NCI-H1436 (cell line): ENCODE measurements at regions not wholly inside any gene's neighbourhood (a gene's known extent, or its start where the extent isn't known, plus 50 kb on each side); places are given as distances from the start of the nearest gene placed in this dataset.

ENCODE experiments used
- DNase-seq: peaks from one replicate; lab custom pipeline; 2025; lab: John Stamatoyannopoulos, UW

DNA sequence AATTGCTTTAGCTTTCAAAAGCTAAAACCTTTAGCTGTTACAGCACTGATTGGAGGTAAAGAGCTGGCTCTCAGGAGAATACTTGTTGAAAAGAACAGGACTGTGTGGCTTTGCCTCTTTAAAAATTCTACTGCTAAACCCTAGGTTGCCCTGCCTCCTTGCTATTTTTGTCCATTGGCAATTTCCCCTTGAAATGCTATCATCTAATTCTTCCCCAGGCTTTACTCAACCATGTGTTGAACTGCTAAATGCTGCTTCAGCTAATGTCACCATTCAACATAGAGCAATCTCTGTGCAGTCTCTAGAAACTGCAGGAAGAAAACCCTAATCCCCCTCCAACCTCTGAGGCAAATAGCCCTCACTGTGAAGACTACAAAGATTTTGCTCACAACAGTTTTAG, 203.7 kb upstream of the ARX start:
- DNase-seq = no peak

DNA sequence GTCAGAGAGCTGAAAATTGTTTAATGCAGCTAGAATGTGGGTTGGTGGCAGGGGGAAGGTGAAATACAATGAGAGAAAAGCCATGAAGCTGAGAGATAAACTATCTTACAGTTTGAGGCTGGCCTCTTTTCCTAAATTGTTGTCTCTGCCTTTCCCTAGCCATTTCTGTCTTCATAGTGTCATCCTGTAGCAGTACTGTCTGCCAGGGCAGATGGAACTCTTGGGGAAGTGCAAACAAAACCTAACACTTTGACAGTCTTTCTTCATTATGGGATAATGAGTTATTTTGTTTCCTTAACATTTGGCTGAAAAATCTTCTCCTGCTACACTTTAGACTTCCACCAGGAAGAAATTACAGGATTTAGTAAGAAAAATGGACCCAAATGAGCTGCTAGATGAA, 197.8 kb upstream of the ARX start:
- no peak for DNase-seq

DNA sequence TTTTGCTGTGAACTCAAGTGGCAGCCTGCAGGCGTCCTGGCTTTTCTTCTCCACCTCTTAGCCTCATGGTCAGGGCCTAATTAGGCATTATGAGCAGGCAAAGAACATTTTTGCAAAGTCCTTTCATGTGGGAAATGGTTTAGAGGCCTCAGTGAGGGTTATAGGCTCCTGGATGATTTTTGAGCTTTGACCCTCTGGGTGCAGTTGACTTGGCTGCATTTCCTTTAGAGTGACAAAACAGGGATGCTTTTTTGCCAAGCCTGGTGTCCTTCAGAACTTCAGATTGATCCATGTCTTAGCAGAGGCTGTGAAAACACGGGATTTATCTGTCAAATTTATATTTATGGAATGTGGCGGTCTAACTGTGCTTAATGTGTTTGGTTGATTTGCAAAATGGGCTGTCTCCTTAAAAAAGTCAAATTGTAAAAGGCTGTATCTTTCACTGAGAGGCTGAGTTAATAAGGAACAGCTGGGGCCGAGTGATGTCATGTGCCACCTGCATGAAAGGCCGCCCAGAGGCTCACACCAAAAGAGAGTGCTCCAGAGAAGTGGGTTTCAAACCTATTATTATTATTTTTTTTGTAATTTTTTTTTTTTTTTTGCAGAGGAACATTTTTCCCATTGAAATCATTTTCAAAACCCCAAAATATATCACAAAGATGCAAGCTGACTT, 192.2 kb upstream of the ARX start:
- DNase-seq = no peak

DNA sequence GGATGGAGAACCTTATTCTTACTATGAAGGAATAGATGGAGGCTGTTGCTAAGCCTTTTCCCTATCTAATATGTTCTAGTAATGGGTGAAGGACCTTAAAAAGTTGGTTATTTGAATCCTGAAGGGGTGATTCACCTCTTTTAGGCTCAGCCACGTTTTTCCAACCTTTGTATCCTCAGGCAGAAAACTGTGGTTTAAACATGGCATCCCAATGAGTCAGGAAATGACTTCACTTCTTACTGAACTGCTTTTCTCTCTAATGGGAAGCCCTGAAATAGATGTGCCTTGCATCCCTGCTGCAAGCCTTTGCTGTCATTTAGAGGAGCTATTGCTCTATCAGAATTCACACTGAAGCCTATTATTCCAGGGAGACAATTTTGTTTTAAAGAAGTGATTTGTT, 191.0 kb upstream of the ARX start:
- no peak for DNase-seq

DNA sequence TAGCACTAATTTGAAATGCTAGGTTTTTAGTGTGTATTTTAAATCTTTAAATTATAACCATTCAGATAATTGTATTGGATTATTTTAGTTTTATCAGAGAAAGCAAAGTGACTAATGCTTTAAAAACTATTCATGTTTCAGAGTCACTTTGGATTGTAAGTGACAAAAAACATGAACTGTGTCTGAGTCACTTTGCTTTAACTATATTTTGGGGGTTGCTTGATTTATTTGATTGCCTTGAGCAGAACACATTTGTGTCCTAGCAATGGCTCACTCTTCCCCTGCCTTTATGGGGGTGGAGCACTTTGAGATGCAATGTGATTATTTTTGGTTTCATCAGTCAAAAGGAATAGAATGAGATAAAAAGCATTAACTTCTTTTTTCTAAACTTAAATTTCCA, 188.4 kb upstream of the ARX start:
- DNase-seq = no peak

DNA sequence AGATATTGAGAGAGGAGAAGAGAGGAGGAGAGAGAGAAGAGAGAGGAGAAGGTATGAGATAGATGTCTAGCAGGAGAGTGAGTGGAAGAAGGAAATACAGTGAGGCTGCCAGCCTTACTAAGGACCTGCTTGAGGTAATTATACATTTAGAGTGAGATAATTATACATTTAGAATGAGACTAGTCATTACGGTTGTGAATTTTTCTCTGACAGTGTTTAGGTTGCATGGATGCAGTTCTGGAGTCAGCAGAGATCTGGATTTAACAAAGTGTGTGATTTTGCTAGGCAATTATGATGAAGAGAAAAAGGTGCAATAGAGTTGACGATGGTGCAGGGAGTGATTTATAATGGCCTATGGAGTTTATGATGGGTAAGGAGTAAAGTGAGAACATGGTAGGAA, 187.1 kb upstream of the ARX start:
- DNase-seq = no peak

DNA sequence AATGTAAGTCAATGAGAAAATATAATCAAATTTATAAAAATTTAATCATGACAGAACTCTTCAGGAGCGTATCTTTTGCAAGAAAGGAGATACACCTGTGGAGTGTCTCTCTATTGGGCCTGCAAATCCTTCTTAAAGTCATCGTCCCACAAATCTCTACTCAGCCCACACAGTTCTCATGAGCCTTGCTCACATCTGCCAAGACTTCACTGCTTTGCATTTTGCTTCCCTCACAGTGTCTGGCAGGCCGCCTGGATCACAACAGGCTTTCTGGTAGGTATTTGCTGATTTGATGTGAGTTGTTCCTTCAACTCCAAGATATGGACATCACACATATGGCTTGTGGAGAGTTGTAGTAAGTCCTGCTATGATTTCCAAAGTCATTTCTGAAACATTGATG, 183.1 kb upstream of the ARX start:
- no peak for DNase-seq

DNA sequence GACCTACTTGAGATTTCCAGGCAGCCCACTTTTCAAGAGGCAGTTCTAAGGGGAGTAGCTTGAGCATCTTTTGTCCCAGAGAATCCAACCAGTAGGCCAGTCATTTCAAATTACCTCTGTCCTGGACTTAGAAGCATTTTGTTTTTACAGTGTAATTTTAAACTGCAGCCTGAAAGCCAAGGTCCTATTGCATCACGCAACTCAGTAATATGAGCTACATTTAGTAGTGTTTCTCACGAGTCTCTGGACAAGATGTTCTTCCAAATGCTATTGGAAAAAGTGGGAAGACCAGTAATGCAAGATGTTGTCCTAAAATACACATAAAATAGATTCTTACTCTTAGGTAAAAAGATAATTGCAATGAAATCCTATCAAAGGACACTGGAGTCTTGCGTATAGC, 182.5 kb upstream of the ARX start:
- no peak for DNase-seq

DNA sequence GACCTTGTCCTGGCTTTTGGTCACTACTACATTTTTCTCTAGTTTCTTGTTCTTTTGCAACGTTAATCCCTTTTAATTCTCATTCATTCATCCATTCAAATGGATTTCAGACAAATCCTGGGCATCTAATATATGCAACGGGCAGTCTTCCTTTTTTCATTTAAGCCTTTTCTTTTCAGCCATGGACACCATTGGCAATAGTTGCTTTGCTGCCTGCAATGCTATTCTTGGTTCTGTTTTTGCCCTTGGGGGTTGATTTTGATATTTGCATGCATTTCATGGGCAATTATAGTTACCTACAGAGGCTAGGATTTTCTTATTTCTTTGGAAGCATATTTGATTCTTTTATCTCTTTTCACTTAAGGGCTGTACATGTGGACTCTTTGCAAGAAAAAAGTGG, 180.5 kb upstream of the ARX start:
- no peak for DNase-seq

DNA sequence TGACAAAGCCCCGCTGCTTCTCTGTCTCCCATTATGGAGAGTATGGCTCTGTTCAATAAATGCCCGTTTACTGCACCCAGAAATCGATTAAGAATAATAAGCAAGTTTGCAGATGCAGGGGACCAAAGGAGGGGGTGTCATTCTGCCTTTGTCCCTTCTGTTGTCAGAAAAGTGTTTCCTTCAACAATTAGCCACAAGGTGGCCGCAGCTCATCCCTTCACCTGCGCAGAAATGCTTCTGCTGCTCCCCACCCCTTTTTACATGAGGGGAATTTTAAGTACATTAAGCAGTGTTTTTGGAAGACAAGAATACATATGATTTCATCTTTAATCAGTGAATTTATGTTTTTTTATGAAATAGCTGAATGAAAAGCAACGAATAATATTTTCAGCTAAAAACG, 175.6 kb upstream of the ARX start:
- no peak for DNase-seq

DNA sequence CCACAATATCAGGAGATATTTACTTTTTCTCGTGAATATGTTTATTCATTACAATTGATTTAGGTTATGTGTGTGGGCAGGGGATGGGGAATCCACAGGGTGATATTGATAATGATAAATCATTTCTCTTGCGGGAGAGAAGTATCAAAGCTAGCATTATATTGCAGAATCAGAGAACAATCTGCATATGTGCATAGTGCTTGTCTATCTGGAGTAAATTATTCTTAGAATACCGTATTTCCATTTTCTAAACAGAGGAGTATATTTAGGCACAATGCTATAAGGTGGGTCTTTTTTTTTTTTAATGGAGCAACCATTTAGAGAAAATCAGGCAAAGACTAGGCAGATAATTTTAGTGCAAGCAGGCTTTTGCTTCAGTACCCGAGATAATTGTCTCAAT, 166.0 kb upstream of the ARX start:
- DNase-seq = no peak

DNA sequence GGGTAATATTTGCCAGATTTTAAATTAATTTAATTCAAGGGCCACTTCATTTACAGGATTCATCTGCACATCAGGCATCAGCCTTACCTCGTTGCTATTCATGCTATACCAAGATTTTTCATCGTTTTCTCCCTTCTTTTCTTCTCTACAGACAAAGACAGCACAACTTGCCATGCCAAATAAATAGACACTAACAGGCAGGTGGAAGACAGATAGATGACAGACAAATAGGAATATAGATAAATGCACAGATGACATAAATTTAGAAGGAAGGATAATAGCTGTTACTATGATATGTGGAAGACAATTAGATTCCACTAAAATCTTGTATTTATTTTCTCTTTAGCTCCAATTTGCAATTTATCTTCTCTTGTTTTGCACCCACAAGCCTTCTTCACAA, 164.5 kb upstream of the ARX start:
- DNase-seq = no peak

DNA sequence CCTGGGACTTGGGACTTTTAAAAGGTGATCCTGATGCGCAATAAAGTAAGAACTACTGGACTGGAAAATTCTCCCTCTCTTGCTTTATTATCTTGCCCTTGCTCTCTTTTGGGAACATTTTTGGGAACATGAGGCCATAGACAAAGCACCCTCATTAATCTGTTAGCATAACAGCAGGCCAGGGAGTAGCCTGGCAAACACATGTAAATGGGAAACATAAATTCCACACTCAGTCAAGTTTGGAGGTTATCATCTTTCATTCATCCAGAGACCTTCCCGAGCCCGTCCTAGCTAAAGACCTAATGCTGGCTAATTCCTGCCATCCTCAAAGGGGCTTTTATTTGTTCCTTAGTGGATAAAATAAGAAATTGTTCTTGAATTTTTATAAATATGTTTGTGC, 162.8 kb upstream of the ARX start:
- DNase-seq = no peak

DNA sequence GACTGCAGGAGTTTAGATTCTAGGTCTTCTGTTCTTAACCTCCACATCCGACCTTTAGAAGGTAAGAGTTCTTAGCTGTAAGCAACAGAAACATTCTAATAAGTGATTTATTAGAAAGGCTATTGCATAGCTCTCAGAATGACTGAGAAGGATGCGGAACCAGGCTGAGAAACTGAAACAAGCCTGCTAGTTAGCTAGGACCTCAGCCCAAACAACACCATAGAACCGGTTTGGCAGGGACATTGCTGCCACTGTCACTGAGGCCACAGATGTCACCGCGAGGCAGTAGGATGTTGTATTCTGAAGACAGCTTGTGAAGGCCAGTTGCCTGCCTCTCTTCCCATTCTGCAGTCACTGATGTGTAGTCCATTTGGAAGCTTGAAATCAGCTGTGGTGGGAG, 160.0 kb upstream of the ARX start:
- no peak for DNase-seq

DNA sequence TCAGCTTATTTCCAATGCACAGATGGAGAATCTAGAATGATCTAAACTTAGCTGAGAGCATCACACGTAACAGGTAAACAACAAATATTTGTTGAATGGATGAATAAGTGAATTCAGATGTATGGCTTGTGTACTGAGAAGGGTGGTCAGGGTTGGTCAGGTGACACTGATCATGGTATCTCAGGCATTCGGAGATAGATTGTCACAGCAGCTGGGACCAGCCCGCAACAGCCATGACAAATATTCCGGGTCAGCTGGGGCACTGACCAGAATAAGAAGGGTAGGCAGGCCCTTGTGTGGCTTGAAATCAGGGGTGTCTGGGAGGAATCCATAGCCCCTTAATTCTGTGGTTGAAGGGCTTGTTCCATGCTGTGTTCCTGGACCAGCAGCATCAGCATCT, 159.4 kb upstream of the ARX start:
- no peak for DNase-seq

DNA sequence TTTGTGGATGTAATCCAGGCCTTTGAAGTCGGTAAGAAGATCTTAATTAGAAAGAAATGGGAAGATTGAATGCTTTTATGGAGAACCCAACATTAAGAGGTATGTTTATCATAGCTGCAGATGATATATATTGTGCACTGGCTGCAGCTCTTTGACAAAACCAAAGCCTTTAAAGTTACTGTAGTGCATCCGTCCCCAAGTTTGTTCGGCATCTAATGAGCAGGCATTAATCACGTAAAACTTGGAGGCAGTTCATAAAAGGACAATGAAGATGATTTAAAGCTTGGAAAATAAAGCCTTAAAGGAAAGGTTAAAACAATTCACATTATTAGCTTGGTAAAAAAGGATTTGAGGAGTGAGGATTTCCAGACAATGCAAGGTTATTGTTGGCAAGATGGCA, 150.8 kb upstream of the ARX start:
- DNase-seq = no peak

DNA sequence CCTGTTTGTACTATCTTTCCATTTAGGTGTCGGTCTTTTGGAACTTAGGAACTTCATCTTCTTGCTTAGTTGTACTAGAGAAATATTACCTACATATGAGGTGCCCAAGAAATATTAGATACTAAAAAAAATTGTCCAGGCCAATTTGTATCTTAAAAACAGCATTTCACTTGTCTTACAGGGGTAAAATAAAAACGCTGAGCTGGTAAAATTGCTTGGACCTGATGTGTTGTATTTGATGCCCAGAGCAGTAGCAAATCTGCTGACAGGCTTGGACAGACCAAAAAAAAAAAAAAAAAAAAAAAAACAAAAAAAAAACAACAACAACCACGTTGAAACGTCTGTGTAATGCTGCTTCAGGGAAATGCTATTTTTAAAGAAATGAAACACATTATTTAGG, 150.4 kb upstream of the ARX start:
- no peak for DNase-seq

DNA sequence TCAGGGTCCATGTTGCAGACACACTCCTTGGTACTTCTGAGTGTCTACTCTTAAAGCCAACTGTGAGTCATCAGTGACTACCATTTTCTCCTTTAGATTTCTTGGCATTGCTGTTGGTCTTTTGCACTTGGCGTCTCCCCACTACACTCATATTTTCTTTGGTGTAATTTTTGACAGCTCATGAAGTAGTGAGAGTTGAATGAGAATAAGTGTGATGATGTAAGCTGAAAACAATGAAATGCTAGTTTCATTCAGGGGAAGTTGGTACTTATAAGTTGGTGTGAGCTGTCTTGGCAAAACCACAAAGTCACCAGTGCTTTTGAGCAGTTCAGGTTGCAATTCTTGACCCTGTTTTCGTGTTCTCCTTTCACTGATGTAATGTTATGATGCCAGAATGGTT, 142.9 kb upstream of the ARX start:
- no peak for DNase-seq

DNA sequence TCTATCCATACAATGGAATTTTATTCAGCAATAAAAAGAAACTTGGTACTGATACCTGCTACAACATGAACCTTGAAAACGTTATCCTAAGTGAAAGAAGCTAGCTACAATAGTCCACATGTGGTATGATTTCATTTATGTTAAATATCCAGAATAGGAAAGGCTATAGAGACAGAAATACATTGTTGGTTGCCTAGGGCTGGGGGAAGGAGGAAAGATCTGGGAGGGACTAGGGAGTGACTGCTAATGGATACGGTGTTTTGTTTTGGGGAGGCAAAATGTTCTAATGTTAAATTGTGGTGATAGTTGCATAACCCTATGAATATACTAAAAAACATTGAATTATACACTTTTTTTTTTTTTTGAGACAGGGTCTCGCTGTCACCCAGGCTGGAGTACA, 141.1 kb upstream of the ARX start:
- DNase-seq = no peak

DNA sequence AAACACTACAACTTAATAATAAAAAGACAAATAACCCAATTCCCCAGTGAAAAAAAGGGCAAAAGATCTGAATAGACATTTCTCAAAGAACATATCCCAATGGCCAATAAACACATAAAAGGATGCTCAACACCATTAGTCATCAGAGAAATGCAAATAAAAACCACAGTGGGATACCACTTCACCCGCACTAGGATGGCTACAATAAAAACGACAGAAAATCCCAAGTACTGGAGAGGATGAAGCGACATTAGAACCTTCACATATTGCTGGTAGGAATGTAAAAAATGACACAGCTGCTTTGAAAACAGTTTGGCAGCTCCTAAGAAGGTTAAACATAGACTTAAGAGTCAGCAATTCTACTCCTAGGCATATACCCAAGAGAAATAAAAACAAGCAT, 140.6 kb upstream of the ARX start:
- no peak for DNase-seq

DNA sequence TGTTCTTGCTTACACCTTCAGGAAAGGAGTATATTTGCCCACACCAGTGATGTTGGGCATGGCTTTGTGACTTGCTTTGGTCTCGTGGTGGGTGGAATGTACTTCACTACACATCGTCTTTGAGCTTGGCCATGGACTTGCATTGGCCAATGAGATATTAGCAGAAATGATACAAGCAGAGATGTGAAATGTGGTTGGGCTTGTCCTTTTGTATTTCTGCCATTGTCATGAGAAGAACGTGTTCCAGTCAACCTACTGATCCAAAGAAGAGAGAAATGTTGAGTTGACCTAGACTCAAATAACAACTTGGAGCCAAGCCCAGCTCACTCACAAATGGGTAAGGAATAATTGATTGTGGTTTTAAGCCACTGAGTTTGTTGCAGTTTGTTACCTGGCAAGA, 138.4 kb upstream of the ARX start:
- DNase-seq = no peak

DNA sequence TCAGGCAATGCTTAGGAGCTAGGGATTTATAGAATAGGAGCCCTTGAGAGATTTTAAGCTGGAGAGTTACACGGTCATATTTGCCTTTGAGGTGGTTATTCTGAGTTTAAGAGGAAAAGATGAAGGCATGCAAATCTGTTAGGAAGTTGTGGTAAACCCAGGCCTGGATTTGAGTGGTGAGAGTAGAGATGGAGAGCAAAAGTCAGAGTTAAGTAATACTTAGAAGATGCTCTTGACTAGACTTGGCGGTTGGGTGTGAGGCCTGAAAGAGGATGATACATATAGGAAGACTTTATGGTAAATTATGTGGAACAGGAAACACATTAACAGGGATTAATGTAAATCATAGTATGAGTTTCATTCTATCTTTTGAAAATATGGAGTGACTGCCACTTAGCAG, 136.0 kb upstream of the ARX start:
- no peak for DNase-seq

DNA sequence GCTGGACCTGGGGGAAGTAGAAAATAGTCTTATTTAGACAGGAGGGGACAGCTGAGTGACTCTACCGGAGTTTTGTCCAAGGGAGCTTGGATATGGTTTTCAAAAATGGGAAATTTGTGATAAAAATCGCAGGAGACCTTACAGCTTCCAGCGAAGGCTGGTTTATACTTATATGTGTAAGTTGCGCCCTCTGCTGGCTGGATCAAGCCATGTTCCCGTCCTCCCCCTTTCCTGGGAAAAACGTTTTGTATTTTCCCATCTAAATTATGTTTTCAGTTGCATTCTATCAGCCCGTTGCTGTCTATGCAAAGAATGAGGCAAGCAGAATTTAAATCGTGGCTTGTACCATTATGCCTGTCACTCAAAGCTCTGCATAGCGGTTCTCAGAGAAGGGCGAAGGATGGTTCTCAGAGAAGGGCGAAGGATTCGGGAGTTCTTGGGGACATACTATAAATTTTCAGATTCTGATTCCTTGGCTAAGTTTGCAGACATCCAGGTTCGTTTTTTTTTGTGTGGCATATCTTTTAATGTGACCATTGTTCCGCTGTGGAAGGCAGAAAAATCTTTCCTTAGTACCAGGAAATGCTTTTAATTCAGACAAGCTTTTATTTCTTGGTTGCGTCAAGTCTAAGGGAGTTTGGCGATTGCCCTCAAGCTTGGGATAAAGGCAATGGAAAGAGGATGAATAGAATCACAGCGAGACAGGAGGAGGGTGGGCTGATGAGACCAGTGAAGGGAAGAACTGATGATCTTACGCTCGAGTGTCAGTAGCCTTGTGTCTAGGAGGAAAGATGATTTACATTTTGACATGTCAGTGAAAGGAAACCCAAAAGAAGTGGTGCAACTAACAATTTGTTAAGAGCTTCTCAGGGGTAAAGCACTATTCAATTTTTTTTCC, 128.5 kb upstream of the ARX start:
- DNase-seq = peak; percentile 30

DNA sequence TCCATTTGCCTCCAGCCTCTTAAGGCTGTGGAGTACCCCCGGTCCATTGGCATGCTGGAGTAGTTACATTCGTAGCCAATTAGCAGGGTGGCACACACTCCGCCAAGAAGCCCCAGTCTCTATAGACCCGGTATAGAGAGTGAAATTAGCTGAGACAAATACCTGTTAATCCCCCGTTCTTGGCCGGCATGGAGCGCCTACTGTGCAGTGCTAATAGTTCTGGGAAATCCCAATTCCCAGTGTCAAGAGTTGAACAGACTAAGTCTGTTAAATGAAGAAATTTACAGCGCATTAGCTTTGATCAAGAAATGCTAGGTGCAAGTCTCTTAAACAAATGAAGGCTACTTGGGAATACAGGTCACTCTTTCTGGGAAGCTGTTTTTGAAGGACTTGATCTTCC, 127.8 kb upstream of the ARX start:
- no peak for DNase-seq
